Kidney epithelial cell (primary cell): ENCODE measurements at regions not wholly inside any gene's neighbourhood (a gene's known extent, or its start where the extent isn't known, plus 50 kb on each side); places are given as distances from the start of the nearest gene placed in this dataset.

Experiments used
- DNase-seq: peaks from one replicate; pipeline ENCODE4 v3.0.0-alpha.2; 2010; ENCODE audit warnings: low read depth
- H3K27me3 ChIP-seq: 2 replicates; pipeline ENCODE4 v1.6.0; 2011; ENCODE audit warnings: low read length; ENCODE audit not compliant: control insufficient read depth, insufficient read depth
- H3K36me3 ChIP-seq: 2 replicates; pipeline ENCODE4 v1.5.1; 2011; ENCODE audit warnings: low read length; ENCODE audit not compliant: control insufficient read depth, insufficient read depth
- H3K4me3 ChIP-seq: 2 replicates; pipeline ENCODE4 v1.5.1; 2011; ENCODE audit warnings: low read depth, mild to moderate bottlenecking, control low read depth, low read length
- CTCF ChIP-seq: IDR thresholded peaks from 2 replicates; pipeline ENCODE4 v1.5.1; 2011; ENCODE audit warnings: mild to moderate bottlenecking, moderate library complexity, low read length, control low read depth, inconsistent platforms; ENCODE audit not compliant: insufficient read depth, poor library complexity, severe bottlenecking

DNA sequence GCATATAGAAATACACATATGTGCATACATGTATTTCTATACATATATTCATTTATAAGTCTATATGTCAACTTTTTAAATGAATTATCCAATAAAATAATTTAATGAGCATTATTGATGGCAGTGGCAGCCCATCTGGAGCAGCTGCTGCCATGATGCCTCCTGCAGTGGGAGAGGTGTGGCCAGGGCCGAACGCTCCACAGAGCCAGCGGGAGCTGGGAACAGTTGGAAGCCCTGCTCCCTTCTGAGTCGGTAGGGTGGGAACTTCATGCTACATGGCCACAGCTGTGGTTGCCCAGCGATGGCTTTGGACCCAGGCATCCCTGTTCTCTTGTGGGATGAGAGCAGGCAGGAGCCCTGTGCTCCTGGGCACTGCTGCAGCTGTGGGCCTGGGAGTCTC is 812.4 kb upstream of the CTNND2 start:
- TF ChIP-seq CTCF: no peak
- H3K4me3 ChIP-seq: no peak overlapping the region
- no peaks in the 10 kb centered on the region for H3K27me3 ChIP-seq
- H3K36me3 ChIP-seq: no peaks in the 10 kb centered on the region
- DNase-seq: no peak

DNA sequence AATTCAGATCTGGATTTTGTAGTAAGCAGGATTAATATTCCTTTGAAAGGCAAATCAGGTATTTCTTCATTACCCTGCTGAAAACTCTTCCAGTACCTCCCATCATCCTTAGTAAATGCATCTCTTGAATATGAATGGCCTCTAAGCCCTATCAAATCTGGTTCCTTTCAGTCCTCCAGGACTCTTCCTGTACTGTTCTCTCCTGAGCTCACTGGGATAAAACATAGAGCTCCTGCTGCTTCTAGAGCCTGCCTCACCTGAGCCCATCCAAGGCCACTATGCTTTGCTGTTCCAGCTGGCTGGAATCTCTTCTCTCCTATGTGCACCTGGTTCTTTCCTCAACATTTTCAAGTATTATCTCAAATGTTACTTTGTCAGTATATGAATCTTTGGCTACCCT is 803.3 kb upstream of the CTNND2 start:
- no peak for TF ChIP-seq CTCF
- no peaks in the 10 kb centered on the region for H3K27me3 ChIP-seq
- no peak overlapping the region for H3K4me3 ChIP-seq
- DNase-seq: no peak
- no peaks in the 10 kb centered on the region for H3K36me3 ChIP-seq

DNA sequence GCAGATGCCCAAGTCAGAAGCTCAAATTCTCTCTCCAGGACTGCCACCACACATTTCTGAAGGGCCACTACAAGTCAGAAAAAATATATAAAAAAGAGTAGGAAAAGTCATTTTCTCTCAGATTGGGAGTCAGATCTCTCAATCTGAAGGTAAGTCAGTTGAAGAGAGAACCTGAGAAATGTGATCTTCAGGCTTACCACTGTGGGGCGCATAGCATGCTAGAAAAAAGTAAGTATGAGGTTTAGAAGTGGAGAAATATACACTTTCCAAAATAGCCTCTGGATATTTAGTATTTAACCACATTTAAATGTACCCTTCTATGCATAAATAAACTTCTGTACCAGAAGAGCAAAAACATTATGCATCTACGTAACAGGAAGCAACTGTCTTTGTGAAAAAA is 800.7 kb upstream of the CTNND2 start:
- TF ChIP-seq CTCF: no peak
- H3K4me3 ChIP-seq: no peak overlapping the region
- no peak for DNase-seq

DNA sequence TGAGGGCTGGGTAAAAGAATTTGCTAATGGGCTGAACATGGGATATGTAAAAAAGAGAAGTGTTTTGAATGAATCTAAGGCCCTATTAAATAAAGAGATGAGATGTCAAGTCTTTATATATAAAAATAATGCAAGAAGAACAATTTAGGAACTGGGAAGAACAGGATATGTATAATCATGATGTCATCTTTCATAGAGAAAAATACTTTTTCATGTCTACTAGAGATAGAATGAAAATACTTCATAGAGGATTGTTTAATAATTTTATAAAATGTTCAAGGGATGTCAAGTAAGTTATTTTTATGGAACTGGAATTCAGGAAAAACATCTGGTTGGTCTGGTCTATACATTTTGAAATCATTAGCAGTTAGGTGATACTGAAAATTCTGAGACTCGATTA is 799.0 kb upstream of the CTNND2 start:
- DNase-seq: no peak
- Histone ChIP-seq H3K4me3 (no peak overlapping the region), H3K36me3 (no peaks in the 10 kb centered on the region), H3K27me3 (no peaks in the 10 kb centered on the region)
- no peak for TF ChIP-seq CTCF

More for the DNA sequence above, 800.7 kb upstream of the CTNND2 start:
- Histone ChIP-seq H3K36me3 (no peaks in the 10 kb centered on the region), H3K27me3 (no peaks in the 10 kb centered on the region)

- no peak for TF ChIP-seq CTCF
- DNase-seq: no peak
- no peak overlapping the region for H3K4me3 ChIP-seq
- no peaks in the 10 kb centered on the region for H3K36me3 ChIP-seq
- H3K27me3 ChIP-seq: no peaks in the 10 kb centered on the region
Measured at GRCh38 chr5:12695651-12696050, 791.4 kb upstream of the CTNND2 start.

DNA sequence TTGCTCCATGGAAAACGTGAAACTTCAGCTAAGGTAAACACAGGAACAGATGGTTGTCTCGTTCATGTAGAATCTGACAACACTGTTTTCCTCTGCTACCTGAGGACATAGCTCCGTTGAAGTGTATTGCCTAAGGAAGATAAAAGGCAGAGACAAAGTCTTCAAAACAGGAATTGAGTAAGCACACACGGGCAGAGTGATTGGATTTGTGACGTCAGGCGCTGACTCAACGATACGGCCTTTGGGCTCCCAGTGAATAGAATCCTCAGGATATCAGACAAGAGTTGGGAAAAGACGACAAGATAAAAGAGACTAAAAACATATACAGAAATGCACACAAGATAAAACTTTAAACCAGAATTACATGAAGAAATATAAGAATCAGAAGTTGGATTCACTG is 787.1 kb upstream of the CTNND2 start:
- no peaks in the 10 kb centered on the region for H3K27me3 ChIP-seq
- H3K4me3 ChIP-seq: no peak overlapping the region
- no peak for DNase-seq
- TF ChIP-seq CTCF: no peak
- no peaks in the 10 kb centered on the region for H3K36me3 ChIP-seq
